ENCODE measurements at regions not wholly inside any gene's neighbourhood (a gene's known extent, or its start where the extent isn't known, plus 50 kb on each side); places are given as distances from the start of the nearest gene placed in this dataset.

DNA sequence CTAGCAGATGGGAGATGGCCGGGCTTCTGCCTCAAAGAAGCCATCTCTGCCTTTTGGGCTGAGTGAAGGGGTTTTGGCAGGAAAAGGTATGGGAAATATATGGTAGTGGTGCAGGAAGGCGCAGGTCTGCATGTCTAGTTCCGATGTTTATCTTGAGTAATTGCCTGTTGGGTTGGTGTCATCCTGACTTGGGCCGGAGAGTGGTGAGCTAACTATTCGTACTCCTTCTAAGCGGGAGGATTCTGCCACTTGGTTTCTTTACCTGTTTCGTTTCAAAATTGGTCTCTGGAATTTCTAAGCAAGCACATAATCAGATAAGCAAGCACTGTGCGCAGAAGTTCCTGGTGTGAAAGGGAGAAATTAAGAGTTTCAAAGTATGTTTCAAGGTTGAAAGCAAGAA, 229.6 kb downstream of the SAMD5 start:
- TF ChIP-seq, protein P1, sequence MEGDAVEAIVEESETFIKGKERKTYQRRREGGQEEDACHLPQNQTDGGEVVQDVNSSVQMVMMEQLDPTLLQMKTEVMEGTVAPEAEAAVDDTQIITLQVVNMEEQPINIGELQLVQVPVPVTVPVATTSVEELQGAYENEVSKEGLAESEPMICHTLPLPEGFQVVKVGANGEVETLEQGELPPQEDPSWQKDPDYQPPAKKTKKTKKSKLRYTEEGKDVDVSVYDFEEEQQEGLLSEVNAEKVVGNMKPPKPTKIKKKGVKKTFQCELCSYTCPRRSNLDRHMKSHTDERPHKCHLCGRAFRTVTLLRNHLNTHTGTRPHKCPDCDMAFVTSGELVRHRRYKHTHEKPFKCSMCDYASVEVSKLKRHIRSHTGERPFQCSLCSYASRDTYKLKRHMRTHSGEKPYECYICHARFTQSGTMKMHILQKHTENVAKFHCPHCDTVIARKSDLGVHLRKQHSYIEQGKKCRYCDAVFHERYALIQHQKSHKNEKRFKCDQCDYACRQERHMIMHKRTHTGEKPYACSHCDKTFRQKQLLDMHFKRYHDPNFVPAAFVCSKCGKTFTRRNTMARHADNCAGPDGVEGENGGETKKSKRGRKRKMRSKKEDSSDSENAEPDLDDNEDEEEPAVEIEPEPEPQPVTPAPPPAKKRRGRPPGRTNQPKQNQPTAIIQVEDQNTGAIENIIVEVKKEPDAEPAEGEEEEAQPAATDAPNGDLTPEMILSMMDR (IDR thresholded peaks at IDR 0.05; ENCODE audit: insufficient read depth, low read length, poor library complexity, severe bottlenecking) = no peak
- DNase-seq (ENCODE audit: extremely low read depth, insufficient read length) = no peak
- no peaks in the 10 kb centered on the region for H3K36me3 ChIP-seq (ENCODE audit: control insufficient read depth, insufficient read depth, low read length)

DNA sequence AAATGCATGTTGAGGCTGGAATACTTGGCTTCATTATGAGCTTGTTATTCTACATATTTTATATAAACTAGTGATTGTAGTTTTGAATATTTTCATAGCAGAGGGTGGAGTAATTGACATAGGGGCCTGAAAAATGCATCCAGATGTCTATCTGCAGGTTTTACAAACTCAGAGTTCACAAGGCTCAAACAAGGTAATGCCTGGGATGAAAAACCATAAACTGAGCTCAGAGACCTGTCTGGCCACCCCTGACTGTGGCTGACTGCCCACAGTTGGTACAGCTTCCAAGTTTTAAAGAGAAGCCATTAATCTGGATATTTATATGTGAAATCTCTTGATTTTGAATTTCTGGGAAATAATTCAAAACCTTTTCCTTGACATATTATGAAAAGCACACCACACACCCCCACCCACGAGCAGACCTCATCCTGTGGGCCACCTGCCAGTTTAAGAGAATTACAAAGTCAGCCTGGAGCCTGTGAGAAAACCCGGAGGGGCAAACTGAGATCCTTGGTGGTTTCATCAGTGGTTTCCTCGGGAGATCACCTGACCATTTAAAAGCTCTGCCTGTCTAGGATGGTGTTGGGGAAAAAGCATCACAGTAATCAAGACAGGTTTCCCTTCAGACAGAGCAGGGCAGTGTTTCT, 230.1 kb downstream of the SAMD5 start:
- Histone ChIP-seq H3K4me3 (replicated peaks; ENCODE audit: low read depth, low read length) (no peak overlapping the region), H3K36me3 (ENCODE audit: control insufficient read depth, insufficient read depth, low read length) (no peaks in the 10 kb centered on the region), H3K27me3 (replicated peaks; ENCODE audit: control insufficient read depth, insufficient read depth, low read length) (no peaks in the 10 kb centered on the region)
- TF ChIP-seq, protein P1 (IDR thresholded peaks at IDR 0.05; ENCODE audit: insufficient read depth, low read length, poor library complexity, severe bottlenecking) = no peak
- DNase-seq (ENCODE audit: extremely low read depth, insufficient read length) = no peak

More for the DNA sequence above, 229.6 kb downstream of the SAMD5 start:
- Histone ChIP-seq H3K27me3 (replicated peaks; ENCODE audit: control insufficient read depth, insufficient read depth, low read length) (no peaks in the 10 kb centered on the region), H3K4me3 (replicated peaks; ENCODE audit: low read depth, low read length) (no peak overlapping the region)

DNA sequence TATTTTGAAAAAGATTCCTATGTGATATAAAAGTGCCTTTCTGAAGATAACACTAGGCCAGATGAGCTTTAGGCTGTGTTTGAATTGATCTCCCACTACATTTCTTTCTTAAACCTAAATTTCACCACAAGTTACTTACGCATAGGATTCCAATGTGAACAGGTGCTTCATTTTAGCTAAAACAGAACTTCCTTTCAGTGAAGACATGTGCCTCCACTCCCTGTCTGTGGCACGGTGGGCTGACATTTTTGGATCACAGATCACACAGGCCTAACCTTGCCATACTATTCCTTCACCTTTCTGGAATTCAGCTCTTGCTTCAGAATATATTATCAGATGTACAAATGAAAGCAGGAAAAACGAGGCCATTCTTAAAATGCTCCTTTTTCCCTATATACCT, 231.8 kb downstream of the SAMD5 start:
- Histone ChIP-seq H3K4me3 (replicated peaks; ENCODE audit: low read depth, low read length) (no peak overlapping the region), H3K27me3 (replicated peaks; ENCODE audit: control insufficient read depth, insufficient read depth, low read length) (no peaks in the 10 kb centered on the region), H3K36me3 (ENCODE audit: control insufficient read depth, insufficient read depth, low read length) (no peaks in the 10 kb centered on the region)
- DNase-seq (ENCODE audit: extremely low read depth, insufficient read length) = no peak
- TF ChIP-seq, protein P1 (IDR thresholded peaks at IDR 0.05; ENCODE audit: insufficient read depth, low read length, poor library complexity, severe bottlenecking) = no peak

DNA sequence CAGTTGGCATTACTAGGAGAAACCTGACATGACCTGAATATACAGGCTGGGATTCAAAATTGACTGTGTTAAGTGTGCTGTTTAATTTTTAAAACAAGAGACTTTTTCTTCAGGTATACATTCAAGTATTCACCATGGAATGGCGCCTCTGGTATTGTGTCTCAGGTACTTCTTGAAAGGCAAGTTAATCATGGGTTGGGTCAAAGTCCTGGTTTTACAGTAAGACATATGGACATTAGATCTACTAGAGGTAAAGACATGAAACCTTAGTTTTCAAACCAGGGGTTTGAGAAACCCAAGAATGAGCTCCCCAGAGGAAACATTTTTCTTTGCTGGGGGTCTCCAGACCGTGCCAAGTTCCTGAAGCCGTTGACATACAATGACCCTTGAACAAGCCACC, 232.4 kb downstream of the SAMD5 start:
- TF ChIP-seq, protein P1 (IDR thresholded peaks at IDR 0.05; ENCODE audit: insufficient read depth, low read length, poor library complexity, severe bottlenecking) = no peak
- no peak for DNase-seq (ENCODE audit: extremely low read depth, insufficient read length)

DNA sequence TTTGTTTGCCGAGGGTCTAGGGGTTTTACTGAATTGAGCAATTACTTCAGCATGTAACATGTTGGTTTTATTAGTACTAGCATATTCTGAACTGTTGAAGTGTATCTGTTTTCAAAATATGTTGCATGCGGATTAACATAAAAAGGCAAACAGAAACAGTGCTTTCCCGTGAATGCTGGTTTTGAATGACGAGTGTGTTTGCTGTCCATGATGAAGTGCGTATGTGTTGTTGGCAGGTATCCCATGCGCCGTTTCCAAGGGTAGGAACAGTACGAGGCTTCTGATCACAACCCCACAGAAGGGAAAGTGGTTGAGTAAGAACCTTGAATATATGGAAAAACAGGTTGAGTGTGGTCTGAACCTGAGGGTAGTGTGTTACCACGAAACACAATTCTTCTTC, 232.9 kb downstream of the SAMD5 start:
- TF ChIP-seq, protein P1 (IDR thresholded peaks at IDR 0.05; ENCODE audit: insufficient read depth, low read length, poor library complexity, severe bottlenecking) = no peak
- Histone ChIP-seq H3K36me3 (ENCODE audit: control insufficient read depth, insufficient read depth, low read length) (no peaks in the 10 kb centered on the region), H3K4me3 (replicated peaks; ENCODE audit: low read depth, low read length) (no peak overlapping the region), H3K27me3 (replicated peaks; ENCODE audit: control insufficient read depth, insufficient read depth, low read length) (no peaks in the 10 kb centered on the region)
- no peak for DNase-seq (ENCODE audit: extremely low read depth, insufficient read length)

More for the DNA sequence above, 232.4 kb downstream of the SAMD5 start:
- Histone ChIP-seq H3K27me3 (replicated peaks; ENCODE audit: control insufficient read depth, insufficient read depth, low read length) (no peaks in the 10 kb centered on the region), H3K36me3 (ENCODE audit: control insufficient read depth, insufficient read depth, low read length) (no peaks in the 10 kb centered on the region), H3K4me3 (replicated peaks; ENCODE audit: low read depth, low read length) (no peak overlapping the region)

DNA sequence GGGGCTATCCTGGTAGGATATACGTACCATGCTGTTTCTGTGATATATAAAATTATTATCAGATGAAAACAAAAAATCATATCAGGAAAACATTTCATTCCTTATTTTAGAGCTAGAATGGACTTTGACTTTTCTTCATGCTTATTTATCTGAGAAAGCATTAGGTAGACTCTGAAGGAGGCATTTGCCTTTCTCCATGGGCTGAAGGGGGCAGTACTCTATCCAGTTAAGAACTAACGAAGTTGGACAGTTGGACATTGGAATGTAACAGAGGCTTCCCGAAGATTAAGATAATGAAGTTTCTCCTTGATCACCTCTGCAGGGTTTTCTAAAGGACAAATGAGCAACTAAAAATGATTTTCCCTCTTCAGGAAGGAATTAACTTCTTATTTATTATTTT, 233.9 kb downstream of the SAMD5 start:
- Histone ChIP-seq H3K36me3 (ENCODE audit: control insufficient read depth, insufficient read depth, low read length) (no peaks in the 10 kb centered on the region), H3K4me3 (replicated peaks; ENCODE audit: low read depth, low read length) (no peak overlapping the region), H3K27me3 (replicated peaks; ENCODE audit: control insufficient read depth, insufficient read depth, low read length) (no peaks in the 10 kb centered on the region)
- no peak for DNase-seq (ENCODE audit: extremely low read depth, insufficient read length)
- TF ChIP-seq, protein P1 (IDR thresholded peaks at IDR 0.05; ENCODE audit: insufficient read depth, low read length, poor library complexity, severe bottlenecking) = no peak

All from GM06990 (cell line).